SU-DHL-6 (cell line): ENCODE measurements at regions not wholly inside any gene's neighbourhood (a gene's known extent, or its start where the extent isn't known, plus 50 kb on each side); places are given as distances from the start of the nearest gene placed in this dataset.

Experiments
- H2AFZ ChIP-seq: fragments of 200-600 bp; sonication (generic); 2 replicates; pipeline ENCODE4 v1.6.1; 2014; ENCODE audit warnings: low read depth, mild to moderate bottlenecking, moderate library complexity, mixed read lengths, antibody characterized with exemption, low read length; ENCODE audit not compliant: severe bottlenecking
- H3F3A ChIP-seq: fragments of 200-600 bp; shearing (Covaris generic); 2 replicates; pipeline ENCODE4 v1.6.0; 2016; ENCODE audit warnings: antibody characterized with exemption, mild to moderate bottlenecking; ENCODE audit not compliant: insufficient read depth
- H3K27ac ChIP-seq: fragments of 200-600 bp; sonication (generic); 2 replicates; pipeline ENCODE4 v1.5.1; 2016; ENCODE audit warnings: low read depth, mild to moderate bottlenecking, low read length, moderate library complexity, mixed read lengths
- H3K27me3 ChIP-seq: fragments of 200-600 bp; sonication (generic), shearing (Covaris generic); 2 replicates; pipeline ENCODE4 v1.6.0; 2014; ENCODE audit warnings: mild to moderate bottlenecking, low read length
- H3K36me3 ChIP-seq: fragments of 200-600 bp; sonication (generic); 2 replicates; pipeline ENCODE4 v1.6.1; 2014; ENCODE audit warnings: mild to moderate bottlenecking, low read length, mixed read lengths
- H3K4me2 ChIP-seq: fragments of 300-600, 200-600 bp; shearing (Covaris generic), sonication (generic); 2 replicates; pipeline ENCODE4 v1.6.0; 2014; ENCODE audit warnings: low read length, low read depth, mild to moderate bottlenecking; ENCODE audit not compliant: poor library complexity, severe bottlenecking
- H3K4me3 ChIP-seq: fragments of 200-600 bp; sonication (generic); 2 replicates; pipeline ENCODE4 v1.5.1; 2014; ENCODE audit warnings: antibody characterized with exemption, low read length, mild to moderate bottlenecking, mixed read lengths; ENCODE audit not compliant: insufficient read depth, poor library complexity, severe bottlenecking
- H3K79me2 ChIP-seq: fragments of 200-600 bp; sonication (generic); 2 replicates; pipeline ENCODE4 v1.6.1; 2014; ENCODE audit warnings: mild to moderate bottlenecking, low read length, moderate library complexity; ENCODE audit not compliant: insufficient read depth
- H3K9ac ChIP-seq: fragments of 200-600 bp; sonication (generic); 2 replicates; pipeline ENCODE4 v1.7.0; 2014; ENCODE audit warnings: mild to moderate bottlenecking, low read length
- H3K9me2 ChIP-seq: fragments of 200-600 bp; sonication (generic); replicated peaks from 2 replicates; pipeline ENCODE4 v1.6.1; 2014; ENCODE audit warnings: low read length; ENCODE audit not compliant: insufficient read depth
- H3K9me3 ChIP-seq: fragments of 200-600 bp; sonication (generic); 2 replicates; pipeline ENCODE4 v1.6.1; 2014; ENCODE audit warnings: low read length, mixed read lengths; ENCODE audit not compliant: insufficient read depth
- H4K20me1 ChIP-seq: fragments of 200-600 bp; sonication (generic); 2 replicates; pipeline ENCODE4 v1.6.1; 2014; ENCODE audit warnings: low read depth, mild to moderate bottlenecking, antibody characterized with exemption, low read length, moderate library complexity, mixed read lengths
- CTCF ChIP-seq: fragments of 200-600 bp; sonication (generic); IDR thresholded peaks from one replicate; pipeline ENCODE4 v1.5.1; 2017; ENCODE audit warnings: antibody characterized with exemption, mild to moderate bottlenecking, low read length, moderate library complexity; ENCODE audit not compliant: insufficient read depth, poor library complexity, severe bottlenecking
- EZH2phosphoT487 ChIP-seq: fragments of 200-600 bp; sonication (generic), shearing (Covaris generic); conservative IDR thresholded peaks from 2 replicates; pipeline ENCODE4 v1.6.1; 2018; ENCODE audit warnings: mild to moderate bottlenecking, antibody characterized with exemption, low read length, moderate library complexity, mixed read lengths

GRCh38 chr5:92951746-92952145, 629.3 kb downstream of the NR2F1-AS1 start:
- Histone ChIP-seq H3F3A (no peaks in the 10 kb centered on the region), H3K79me2 (no peaks in the 10 kb centered on the region), H3K4me2 (no peak overlapping the region), H3K4me3 (no peak overlapping the region), H3K9ac (no peak overlapping the region), H3K36me3 (no peaks in the 10 kb centered on the region), H3K9me2 (no peaks in the 10 kb centered on the region), H3K27me3 (no peaks in the 10 kb centered on the region), H3K27ac (no peak overlapping the region), H2AFZ (no peak overlapping the region), H4K20me1 (no peaks in the 10 kb centered on the region), H3K9me3 (no peaks in the 10 kb centered on the region)
- TF ChIP-seq CTCF = no peak
- TF ChIP-seq EZH2phosphoT487 = no peak

DNA sequence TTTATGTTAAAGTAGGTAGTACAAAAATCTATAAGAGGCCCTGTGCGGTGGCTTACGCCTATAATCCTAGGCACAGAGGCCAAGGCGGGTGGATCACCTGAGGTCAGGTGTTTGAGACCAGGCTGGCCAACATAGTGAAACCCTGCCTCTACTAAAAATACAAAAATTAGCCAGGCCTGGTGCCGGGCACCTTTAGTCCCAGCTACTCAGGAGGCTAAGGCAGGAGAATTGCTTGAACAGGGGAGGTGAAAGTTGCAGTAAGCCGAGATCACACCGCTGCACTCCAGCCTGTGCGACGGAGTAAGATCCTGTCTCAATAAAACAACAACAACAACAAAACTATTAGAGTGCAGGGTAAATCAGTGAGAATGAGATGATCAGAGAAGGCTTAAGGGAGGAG, 634.5 kb downstream of the NR2F1-AS1 start:
- Histone ChIP-seq H3K27ac (no peak overlapping the region), H3K36me3 (no peaks in the 10 kb centered on the region), H3K4me2 (no peak overlapping the region), H3K9me3 (no peaks in the 10 kb centered on the region), H4K20me1 (no peaks in the 10 kb centered on the region), H3F3A (no peaks in the 10 kb centered on the region), H3K4me3 (no peak overlapping the region), H3K9me2 (no peaks in the 10 kb centered on the region), H3K9ac (no peak overlapping the region), H3K79me2 (no peaks in the 10 kb centered on the region), H2AFZ (no peak overlapping the region), H3K27me3 (no peaks in the 10 kb centered on the region)
- no peak for TF ChIP-seq EZH2phosphoT487
- no peak for TF ChIP-seq CTCF

GRCh38 chr5:92945605-92946097, 635.4 kb downstream of the NR2F1-AS1 start:
- Histone ChIP-seq H3K9me3 (no peaks in the 10 kb centered on the region), H3K36me3 (no peaks in the 10 kb centered on the region), H3F3A (no peaks in the 10 kb centered on the region), H3K4me2 (no peak overlapping the region), H4K20me1 (no peaks in the 10 kb centered on the region), H3K79me2 (no peaks in the 10 kb centered on the region), H3K9ac (no peak overlapping the region), H3K27ac (no peak overlapping the region), H3K9me2 (no peaks in the 10 kb centered on the region), H2AFZ (no peak overlapping the region), H3K27me3 (no peaks in the 10 kb centered on the region), H3K4me3 (no peak overlapping the region)
- no peak for TF ChIP-seq EZH2phosphoT487
- no peak for TF ChIP-seq CTCF
